PC-3 (cell line): ENCODE measurements at regions not wholly inside any gene's neighbourhood (a gene's known extent, or its start where the extent isn't known, plus 50 kb on each side); places are given as distances from the start of the nearest gene placed in this dataset.

Experiments used
- ATAC-seq: fragments of 200-7000 bp; cut with Tn5 transposase; 2 replicates; pipeline ENCODE4 v1.9.1; 2020; ENCODE audit warnings: mild to moderate bottlenecking, moderate library complexity
- BruUV-seq: library from RNA; stranded (reverse); fragments of 400-500 nt; replicated peaks from 2 replicates; lab custom pipeline; 2021; lab: Mats Ljungman, UMichigan
- CTCF ChIA-PET: fragments of 300-600 bp; sonication (Branson Sonifier 250); formaldehyde crosslinking; loops from one replicate; lab custom pipeline; 2022; ENCODE audit warnings: antibody characterized with exemption; lab: Charles Lee
- POLR2A ChIA-PET: fragments of 300-600 bp; sonication (Branson Sonifier 250); formaldehyde crosslinking; loops from one replicate; lab custom pipeline; 2022; ENCODE audit warnings: antibody characterized with exemption; ENCODE audit not compliant: unreplicated experiment; lab: Charles Lee
- DNase-seq: peaks from one replicate; pipeline ENCODE4 v3.0.0-alpha.2; 2015
- H2AFZ ChIP-seq: fragments of 300-600 bp; sonication (generic); 2 replicates; pipeline ENCODE4 v1.6.0; 2016; ENCODE audit warnings: antibody characterized with exemption, low read length
- H3F3A ChIP-seq: fragments of 300-600 bp; sonication (generic); one replicate; pipeline ENCODE4 v1.6.0; 2017; ENCODE audit warnings: antibody characterized with exemption, low read length, control low read depth, mild to moderate bottlenecking; ENCODE audit not compliant: unreplicated experiment
- H3K27ac ChIP-seq: fragments of 300-600 bp; sonication (generic); 2 replicates; pipeline ENCODE4 v1.5.1; 2016; ENCODE audit warnings: mild to moderate bottlenecking, low read length
- H3K27me3 ChIP-seq: fragments of 300-600 bp; sonication (generic); 2 replicates; pipeline ENCODE4 v1.6.1; 2016; ENCODE audit warnings: low read length, mixed read lengths
- H3K36me3 ChIP-seq: fragments of 300-600 bp; sonication (generic); 2 replicates; pipeline ENCODE4 v1.6.1; 2016; ENCODE audit warnings: low read depth, mixed run types, low read length, mixed read lengths
- H3K4me1 ChIP-seq: fragments of 300-600 bp; sonication (generic); 2 replicates; pipeline ENCODE4 v1.5.1; 2016; ENCODE audit warnings: low read length; ENCODE audit not compliant: insufficient read depth
- H3K4me2 ChIP-seq: fragments of 300-600 bp; sonication (generic); 2 replicates; pipeline ENCODE4 v1.6.0; 2016; ENCODE audit warnings: low read length
- H3K4me3 ChIP-seq: fragments of 300-600 bp; sonication (generic); 2 replicates; pipeline ENCODE4 v1.5.1; 2016; ENCODE audit warnings: mild to moderate bottlenecking, low read length, mixed read lengths
- H3K79me2 ChIP-seq: fragments of 300-600 bp; sonication (generic); 2 replicates; pipeline ENCODE4 v1.6.1; 2017; ENCODE audit warnings: low read length, mixed read lengths
- H3K9ac ChIP-seq: fragments of 300-600 bp; sonication (generic); 2 replicates; pipeline ENCODE4 v1.6.0; 2016; ENCODE audit warnings: mild to moderate bottlenecking, low read length
- H3K9me2 ChIP-seq: fragments of 300-600 bp; sonication (generic); replicated peaks from 2 replicates; pipeline ENCODE4 v1.6.1; 2016; ENCODE audit warnings: mixed run types, low read length, mixed read lengths
- H3K9me3 ChIP-seq: fragments of 300-600 bp; sonication (generic); 2 replicates; pipeline ENCODE4 v1.6.1; 2016; ENCODE audit warnings: low read length, mixed read lengths
- H4K20me1 ChIP-seq: fragments of 300-600 bp; sonication (generic); 2 replicates; pipeline ENCODE4 v1.6.1; 2016; ENCODE audit warnings: low read length, mixed read lengths
- EZH2 ChIP-seq: fragments of 300-600 bp; sonication (generic); IDR thresholded peaks from one replicate; pipeline ENCODE4 v1.6.1; 2017; ENCODE audit warnings: antibody characterized with exemption, mild to moderate bottlenecking, low read length; ENCODE audit not compliant: unreplicated experiment
- EZH2phosphoT487 ChIP-seq: fragments of 300-600 bp; sonication (generic); IDR thresholded peaks from 2 replicates; pipeline ENCODE4 v1.6.1; 2018; ENCODE audit warnings: mild to moderate bottlenecking, antibody characterized with exemption, low read length, borderline replicate concordance
- intact Hi-C: fragments of 100-400 bp; cut with micrococcal nuclease; formaldehyde crosslinking; loops from 2 replicates; pipeline ENCODE4 v1.9.0; 2023
- TF ChIP-seq, protein P1 (sequence below): fragments of 300-600 bp; sonication (generic); conservative IDR thresholded peaks from 2 replicates; pipeline ENCODE4 v1.5.1; 2017; ENCODE audit warnings: antibody characterized with exemption, low read depth, mild to moderate bottlenecking, low read length

DNA sequence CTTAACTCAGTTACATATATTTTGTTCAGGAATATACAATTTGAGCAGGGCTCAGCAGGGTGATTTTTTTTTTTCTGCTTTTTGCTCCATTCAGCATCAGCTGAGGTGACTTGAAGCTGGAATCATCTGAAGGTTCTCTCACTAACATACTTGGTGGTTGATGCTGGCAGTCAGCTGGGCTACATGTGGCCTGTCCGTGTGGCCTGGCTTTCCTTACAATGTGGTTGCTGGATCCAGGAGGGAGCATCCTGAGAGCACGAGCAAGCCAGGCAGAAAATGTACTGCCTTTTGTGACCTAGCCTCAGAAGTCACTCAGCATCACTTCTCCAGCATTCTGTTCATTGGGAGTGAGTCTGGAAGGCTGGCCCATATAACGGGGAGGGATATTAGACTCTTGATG is 151.6 kb upstream of the E2F8 start:
- no peak for DNase-seq
- H3K79me2 ChIP-seq: no peaks in the 10 kb centered on the region
- H3K27ac ChIP-seq: no peak overlapping the region
- H3F3A ChIP-seq: no peaks in the 10 kb centered on the region
- H3K9ac ChIP-seq: no peak overlapping the region
- H3K27me3 ChIP-seq: no peaks in the 10 kb centered on the region
- no peak overlapping the region for H3K4me3 ChIP-seq
- H3K36me3 ChIP-seq: no peaks in the 10 kb centered on the region
- H4K20me1 ChIP-seq: no peaks in the 10 kb centered on the region
- TF ChIP-seq EZH2 (no peak), EZH2phosphoT487 (no peak)
- TF ChIP-seq, protein P1, sequence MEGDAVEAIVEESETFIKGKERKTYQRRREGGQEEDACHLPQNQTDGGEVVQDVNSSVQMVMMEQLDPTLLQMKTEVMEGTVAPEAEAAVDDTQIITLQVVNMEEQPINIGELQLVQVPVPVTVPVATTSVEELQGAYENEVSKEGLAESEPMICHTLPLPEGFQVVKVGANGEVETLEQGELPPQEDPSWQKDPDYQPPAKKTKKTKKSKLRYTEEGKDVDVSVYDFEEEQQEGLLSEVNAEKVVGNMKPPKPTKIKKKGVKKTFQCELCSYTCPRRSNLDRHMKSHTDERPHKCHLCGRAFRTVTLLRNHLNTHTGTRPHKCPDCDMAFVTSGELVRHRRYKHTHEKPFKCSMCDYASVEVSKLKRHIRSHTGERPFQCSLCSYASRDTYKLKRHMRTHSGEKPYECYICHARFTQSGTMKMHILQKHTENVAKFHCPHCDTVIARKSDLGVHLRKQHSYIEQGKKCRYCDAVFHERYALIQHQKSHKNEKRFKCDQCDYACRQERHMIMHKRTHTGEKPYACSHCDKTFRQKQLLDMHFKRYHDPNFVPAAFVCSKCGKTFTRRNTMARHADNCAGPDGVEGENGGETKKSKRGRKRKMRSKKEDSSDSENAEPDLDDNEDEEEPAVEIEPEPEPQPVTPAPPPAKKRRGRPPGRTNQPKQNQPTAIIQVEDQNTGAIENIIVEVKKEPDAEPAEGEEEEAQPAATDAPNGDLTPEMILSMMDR: no peak
- no peak overlapping the region for H2AFZ ChIP-seq
- H3K4me1 ChIP-seq: no peaks in the 10 kb centered on the region
- ChIA-PET POLR2A (no interaction called here), CTCF (no interaction called here)
- no peaks in the 10 kb centered on the region; the same call in 1 of the 2 replicates for H3K9me2 ChIP-seq
- BruUV-seq: no TSS peak
- intact Hi-C loops: no loop called here
- no peak for ATAC-seq
- H3K9me3 ChIP-seq: no peaks in the 10 kb centered on the region
- H3K4me2 ChIP-seq: no peak overlapping the region

DNA sequence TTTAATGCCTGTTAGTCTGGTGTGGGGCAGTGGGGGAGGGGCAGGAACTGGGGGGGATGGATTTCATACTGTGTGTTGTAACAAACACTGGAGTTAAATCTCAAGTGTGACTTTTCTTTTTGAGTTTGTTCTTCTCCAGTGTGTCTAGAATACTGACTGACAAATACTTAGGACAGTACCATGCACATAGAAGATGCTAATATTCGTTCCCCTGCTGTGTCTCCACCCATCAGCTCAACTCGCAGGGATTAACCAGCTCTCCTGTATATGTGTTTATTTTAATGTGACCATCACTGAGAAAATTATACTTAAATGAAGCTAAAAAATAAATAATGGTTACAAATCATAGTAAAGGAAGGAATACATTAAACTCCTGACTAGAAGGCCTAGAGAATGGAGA is 150.9 kb upstream of the E2F8 start:
- DNase-seq (no peak), ATAC-seq (no peak)
- H3K4me3 ChIP-seq: no peak overlapping the region
- no peaks in the 10 kb centered on the region for H4K20me1 ChIP-seq
- H3K27ac ChIP-seq: no peak overlapping the region
- TF ChIP-seq EZH2 (no peak), EZH2phosphoT487 (no peak)
- TF ChIP-seq, protein P1: no peak
- H3K36me3 ChIP-seq: no peaks in the 10 kb centered on the region
- H2AFZ ChIP-seq: no peak overlapping the region
- H3K9ac ChIP-seq: no peak overlapping the region
- BruUV-seq: no TSS peak
- CTCF ChIA-PET: no interaction called here
- intact Hi-C loops: no loop called here
- H3K4me2 ChIP-seq: no peak overlapping the region
- H3K9me2 ChIP-seq: no peaks in the 10 kb centered on the region; the same call in 1 of the 2 replicates
- no peaks in the 10 kb centered on the region for H3K9me3 ChIP-seq
- POLR2A ChIA-PET: no interaction called here
- no peaks in the 10 kb centered on the region for H3K4me1 ChIP-seq
- H3K79me2 ChIP-seq: no peaks in the 10 kb centered on the region
- H3F3A ChIP-seq: no peaks in the 10 kb centered on the region
- H3K27me3 ChIP-seq: no peaks in the 10 kb centered on the region

DNA sequence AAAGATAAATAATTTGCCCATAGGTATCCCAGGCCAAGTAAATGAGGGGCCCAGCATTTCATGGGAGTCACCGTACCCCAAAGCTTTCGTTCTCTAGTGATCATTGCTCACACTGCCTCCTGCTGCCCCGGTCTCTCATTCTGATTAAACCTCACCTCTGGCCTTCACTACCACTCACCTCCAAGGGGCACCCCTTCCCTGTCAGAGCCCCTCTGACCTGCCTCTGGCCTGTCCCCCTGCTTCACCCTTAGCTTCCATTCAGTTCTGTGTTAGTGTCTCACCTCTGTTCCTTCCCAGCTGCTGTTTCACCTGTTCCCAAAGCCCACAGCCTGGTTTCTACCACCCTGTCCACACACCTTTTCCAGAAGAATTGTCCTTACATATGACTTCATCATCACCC is 150.3 kb upstream of the E2F8 start:
- H3K27me3 ChIP-seq: no peaks in the 10 kb centered on the region
- no peaks in the 10 kb centered on the region for H3K36me3 ChIP-seq
- H4K20me1 ChIP-seq: no peaks in the 10 kb centered on the region
- DNase-seq: no peak
- H3K4me1 ChIP-seq: no peaks in the 10 kb centered on the region
- intact Hi-C loops: no loop called here
- H3K9me3 ChIP-seq: no peaks in the 10 kb centered on the region
- no peaks in the 10 kb centered on the region for H3K79me2 ChIP-seq
- H3K27ac ChIP-seq: no peak overlapping the region
- no peak overlapping the region for H3K9ac ChIP-seq
- CTCF ChIA-PET: no interaction called here
- POLR2A ChIA-PET: no interaction called here
- BruUV-seq: no TSS peak
- H3K9me2 ChIP-seq: no peaks in the 10 kb centered on the region; the same call in 1 of the 2 replicates
- H3K4me2 ChIP-seq: no peak overlapping the region
- ATAC-seq: no peak
- H3K4me3 ChIP-seq: no peak overlapping the region
- H2AFZ ChIP-seq: no peak overlapping the region
- TF ChIP-seq EZH2phosphoT487 (no peak), EZH2 (no peak)
- TF ChIP-seq, protein P1: no peak
- no peaks in the 10 kb centered on the region for H3F3A ChIP-seq
